Activated gamma-delta T cell treated with Interleukin-2 at 50 U/mL for 16 hours (primary cell): ENCODE measurements at regions not wholly inside any gene's neighbourhood (a gene's known extent, or its start where the extent isn't known, plus 50 kb on each side); places are given as distances from the start of the nearest gene placed in this dataset.
"Not testable (repeated sequence)": the region's sequence is repeated elsewhere in the genome, so short reads cannot be mapped to it uniquely, and the experiment has no call there.

ENCODE experiments used
- DNase-seq: peaks from one replicate; pipeline ENCODE4 v3.0.0-alpha.2; 2020

DNA sequence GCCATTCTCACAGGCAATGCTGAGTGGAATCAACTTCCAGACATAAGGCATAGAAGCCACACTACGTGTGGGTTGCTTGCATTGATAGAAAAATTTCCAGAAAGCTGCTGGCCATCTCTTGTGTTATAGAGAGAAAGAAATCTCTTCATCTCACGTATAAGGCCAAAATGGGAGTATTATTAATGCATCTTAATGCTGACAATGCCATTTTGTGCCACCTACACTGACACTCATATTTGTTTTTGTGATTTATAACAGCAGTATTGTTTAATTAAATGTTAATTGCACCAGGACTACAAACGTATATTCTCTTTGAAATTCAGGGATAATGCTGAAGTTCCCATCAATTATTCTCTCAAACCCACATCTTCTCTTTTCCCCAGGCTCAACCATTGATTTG lies 56.1 kb upstream of the TMEM132D start:
- DNase-seq, result no peak

DNA sequence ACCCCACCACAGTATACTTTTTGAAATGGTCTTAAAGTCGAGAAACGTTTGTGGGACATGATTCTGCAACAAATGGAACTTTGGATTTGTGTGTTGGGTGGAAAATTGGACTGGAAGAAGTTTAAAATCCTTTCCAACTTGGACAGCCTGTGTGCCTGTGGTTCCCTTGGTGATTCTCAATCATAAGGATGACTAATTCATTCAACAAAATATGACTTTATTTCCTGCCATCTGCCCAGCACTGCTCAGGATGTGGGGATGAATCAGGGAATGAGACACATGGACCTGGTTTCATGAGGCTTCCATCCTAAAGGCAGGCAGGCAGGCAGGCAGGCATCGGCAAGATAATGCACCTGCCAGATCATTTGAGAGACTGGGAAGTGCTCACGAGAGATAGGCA lies 57.3 kb upstream of the TMEM132D start:
- DNase-seq, result no peak

DNA sequence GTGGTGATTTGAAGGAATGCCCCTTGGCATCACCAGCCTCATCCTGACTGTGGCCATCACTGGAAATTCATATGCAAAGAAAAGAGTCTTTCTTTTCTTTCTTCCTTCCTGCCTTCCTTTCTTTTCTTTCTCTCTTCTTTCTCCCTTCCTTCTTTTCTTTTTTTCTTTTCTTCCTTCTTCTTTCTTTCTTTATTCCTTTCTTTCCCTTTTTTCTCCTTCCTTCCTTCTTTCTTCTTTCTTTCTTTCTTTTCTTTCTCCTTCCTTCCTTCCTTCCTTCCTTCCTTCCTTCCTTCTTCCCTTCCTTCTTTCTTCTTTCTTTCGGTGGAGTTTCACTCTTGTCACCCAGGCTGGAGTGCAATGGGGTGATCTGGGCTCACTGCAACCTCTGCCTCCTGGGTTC lies 58.0 kb upstream of the TMEM132D start:
- no peak for DNase-seq

DNA sequence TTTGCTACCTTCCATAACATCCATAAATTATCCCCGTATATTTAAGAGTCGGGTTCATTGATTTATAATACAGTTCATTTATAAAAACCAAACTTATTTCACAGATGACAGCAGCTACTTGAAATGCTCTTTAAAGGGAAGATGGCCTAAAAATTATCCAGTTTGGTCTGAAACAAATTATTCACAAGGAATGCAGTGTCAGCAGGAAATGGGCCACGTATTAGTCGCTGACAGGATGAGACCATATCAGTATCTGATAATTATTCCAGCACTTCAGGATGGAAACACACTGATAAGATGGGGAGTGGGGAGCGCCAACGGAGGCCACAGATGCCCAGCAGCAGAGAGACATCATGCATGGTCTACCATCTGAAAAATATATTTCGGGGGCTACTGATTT lies 60.5 kb upstream of the TMEM132D start:
- no peak for DNase-seq

DNA sequence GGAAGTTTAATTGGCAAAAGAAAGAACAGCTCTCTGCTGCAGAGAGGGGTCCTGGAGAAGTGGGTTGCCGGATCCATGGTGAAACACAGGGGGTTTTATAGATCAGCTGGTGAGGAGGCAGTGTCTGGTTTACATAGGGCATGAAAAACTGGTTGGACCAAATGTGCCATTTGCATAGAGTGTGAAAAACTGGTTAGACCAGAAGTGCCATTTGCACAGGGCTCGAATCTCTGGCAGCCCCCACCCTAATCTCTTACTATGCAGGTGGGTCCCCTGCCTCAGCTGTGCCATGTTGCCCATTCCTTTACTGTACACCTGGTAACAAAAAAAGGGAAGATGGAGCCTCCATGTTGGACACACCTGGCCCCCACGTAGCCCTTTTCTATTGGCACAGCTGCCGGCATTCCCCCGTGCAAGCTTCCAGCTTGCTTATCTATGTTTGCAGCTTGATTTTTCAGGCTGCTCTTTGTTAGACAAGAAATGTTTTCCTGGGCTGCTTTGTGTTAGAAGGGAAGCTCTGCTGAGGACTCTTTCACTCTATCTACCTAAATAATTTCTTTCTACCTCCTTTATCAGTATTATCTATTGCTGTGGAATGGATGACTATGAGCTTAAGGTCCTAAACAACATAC lies 61.1 kb upstream of the TMEM132D start:
- DNase-seq, result no peak

DNA sequence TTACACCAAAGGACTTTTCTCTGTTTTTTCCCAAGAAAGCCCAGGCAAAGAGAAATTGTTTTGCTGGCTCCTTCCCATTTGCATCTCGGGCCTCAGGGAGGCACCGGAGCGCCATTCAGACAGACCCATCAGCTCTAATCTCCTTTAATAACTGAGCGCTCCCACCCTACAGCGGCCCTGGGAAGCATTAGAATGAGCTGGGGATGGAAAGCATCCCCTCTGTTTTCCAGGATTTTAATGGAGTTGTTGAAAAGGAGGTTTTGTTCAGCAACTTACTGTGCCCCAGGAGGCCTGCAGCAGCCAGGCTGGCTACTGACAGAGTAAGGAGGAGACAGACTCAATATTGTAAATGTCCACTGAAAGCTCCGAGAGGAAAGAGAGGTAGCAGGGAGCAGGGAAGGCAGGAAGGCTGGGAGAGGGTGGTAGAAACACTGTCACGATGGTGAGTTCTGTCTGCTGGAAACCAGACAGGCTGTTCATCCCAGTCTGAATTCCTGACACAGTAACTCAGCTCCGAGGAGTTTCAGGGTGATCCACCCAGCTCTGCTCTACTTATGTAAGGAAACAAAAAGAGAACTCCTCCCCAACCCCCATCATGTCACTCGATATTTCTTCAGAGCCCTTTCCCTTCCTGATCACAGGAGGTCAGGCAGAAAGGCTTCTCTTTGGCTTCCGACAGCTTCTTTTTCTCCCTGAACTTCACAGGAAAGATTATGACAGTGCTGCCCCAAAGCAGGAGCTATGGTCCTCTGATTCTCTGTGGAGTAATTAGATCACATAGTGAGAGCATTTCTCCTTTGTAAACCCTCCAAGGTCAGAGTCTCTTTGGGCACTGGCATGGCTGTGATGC lies 62.5 kb upstream of the TMEM132D start:
- DNase-seq, result no peak

DNA sequence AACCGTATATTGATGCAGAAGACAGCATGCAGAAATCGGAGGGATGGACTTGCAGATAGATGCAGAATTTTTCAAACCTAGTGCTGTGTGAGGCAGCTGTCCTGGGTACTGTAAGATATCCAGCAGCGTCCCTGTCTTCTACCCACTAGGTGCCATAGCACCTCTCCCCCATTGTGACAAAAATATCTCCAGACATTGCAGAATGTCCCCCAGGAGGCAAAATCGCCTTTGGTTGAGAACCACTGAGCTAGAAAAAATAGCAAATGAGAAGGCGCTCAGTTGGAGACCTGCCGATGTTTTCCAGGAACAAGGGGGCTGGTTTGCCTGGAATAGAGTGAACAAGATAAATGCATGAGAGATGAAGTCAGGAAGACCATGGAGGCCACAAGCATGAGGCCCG lies 67.9 kb upstream of the TMEM132D start:
- DNase-seq, result no peak

DNA sequence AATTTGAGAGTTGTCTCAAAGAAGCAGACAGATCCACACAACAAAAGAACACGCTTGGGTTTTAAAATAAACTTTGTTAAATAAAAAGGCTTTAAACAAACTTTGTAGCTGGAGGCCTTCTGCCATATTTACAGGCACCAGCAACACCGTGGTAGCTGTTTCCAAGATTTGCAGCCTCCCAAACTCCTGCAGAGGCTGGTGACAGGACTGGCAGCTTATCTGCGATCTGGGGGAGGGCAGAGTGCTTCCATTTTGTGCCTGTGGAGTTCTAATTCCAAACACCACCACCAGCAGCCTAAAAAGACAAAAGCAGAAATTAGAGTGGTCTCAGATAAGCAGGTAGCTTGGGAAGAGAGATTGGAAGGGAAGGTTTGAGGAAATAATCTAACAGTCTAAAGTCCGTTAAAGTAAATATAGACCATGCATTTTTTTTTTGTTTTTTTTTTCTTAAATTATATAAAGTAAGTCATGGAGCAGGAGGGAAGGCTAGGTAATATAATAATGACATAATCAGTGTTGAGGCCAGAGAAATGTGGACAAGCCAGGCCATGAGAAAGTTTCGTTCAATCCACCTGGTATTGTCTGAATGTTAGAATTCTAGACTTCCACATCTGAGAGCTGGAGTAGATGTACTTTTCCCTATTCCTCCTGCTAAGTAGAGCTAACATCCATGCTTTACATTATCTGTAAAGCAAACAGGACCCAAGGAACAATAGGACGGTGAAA lies 69.6 kb upstream of the TMEM132D start:
- no peak for DNase-seq

DNA sequence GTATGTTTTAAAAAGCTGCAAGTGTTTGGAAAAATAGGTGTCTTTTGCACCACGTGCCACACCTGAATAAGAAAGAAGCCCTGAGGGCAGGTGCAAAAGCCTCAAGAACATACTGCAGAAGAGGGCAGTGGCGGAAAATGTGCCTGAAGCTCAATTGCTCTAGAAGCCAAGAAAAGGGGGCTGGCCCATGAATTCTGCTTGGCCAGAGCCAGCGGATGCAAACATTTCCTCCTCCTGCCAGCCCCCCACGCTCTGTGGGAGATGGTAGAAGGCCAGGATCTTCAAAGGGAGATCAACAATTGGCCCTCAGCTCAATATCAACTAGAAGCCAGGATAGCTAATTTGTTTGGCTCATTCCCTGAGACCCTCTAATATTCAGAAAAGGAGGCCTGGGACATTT lies 80.3 kb upstream of the TMEM132D start:
- no peak for DNase-seq

DNA sequence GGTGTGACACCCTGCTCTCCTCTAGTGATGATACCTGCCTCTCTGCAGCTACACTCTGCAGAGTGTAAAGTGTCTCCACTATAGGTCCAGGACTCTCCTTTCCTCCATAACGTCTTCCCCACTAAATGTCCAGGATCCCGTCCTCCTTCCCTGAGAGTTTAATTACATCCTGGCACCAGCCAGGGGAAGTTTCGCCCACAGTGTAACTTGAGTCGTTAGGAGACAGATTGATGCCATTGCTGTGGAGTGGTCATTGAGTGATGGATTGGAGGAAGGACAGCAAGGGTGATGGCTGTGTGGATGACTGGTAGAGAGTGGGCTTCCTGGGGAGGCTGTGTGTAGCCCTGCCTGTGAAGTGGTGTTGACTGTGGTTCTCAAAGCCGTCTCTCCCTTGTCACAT lies 84.0 kb upstream of the TMEM132D start:
- DNase-seq, result no peak

DNA sequence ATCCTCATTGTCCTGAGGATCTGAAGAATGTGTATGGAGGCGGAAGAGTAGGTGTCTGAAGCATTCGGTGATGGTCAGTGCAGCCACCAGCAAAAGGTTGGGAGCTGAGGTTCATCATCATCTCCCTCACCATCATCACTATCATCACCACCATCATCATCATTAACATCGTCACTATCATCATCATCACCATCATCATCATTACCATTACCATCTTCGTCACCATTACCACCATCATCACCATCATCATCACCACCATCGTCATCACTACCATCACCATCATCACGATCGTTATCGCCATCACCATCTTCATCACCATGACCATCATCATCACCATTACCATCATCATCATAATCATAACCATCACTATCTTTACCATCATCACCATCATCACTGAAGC lies 90.8 kb upstream of the TMEM132D start:
- no peak for DNase-seq

DNA sequence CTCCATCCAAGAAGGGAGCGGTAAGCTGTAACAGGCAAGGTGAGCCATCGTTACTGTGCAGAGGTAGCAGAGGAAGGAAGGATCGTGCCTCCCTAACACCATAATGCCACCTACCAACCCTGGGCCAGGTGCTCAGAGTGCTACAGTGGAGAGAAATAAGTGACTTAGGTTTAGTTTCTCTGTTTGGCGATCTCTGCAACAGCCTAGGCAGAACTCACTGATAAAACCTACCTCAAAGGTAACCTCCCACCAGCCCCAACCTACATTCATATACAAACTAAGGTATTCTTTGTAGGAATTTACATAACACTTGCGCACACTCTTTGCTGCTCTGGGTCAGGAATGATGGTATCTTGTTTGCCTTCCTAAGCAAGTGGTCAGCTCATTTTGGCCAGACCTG lies 93.4 kb upstream of the TMEM132D start:
- no peak for DNase-seq

DNA sequence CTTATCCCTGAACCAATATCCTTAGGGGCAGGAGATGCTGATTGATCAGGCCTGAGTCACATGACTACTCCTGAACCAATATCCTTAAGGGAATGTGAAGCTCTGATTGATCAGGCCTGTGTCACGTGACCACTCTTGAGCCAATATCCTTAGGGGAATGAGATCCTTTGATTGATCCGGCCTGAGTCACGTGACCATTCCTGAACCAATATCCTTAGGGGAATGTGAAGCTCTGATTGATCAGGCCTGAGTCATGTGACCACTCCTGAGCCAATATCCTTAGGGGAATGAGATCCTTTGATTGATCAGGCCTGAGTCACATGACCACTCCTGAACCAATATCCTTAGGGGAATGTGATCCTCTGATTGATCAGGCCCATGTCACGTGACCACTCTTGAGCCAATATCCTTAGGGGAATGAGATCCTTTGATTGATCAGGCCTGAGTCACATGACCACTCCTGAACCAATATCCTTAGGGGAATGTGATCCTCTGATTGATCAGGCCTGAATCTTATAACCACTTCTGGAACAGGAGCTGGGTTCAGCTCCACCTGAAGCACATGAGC lies 100.6 kb upstream of the TMEM132D start:
- not testable (repeated sequence) for DNase-seq

DNA sequence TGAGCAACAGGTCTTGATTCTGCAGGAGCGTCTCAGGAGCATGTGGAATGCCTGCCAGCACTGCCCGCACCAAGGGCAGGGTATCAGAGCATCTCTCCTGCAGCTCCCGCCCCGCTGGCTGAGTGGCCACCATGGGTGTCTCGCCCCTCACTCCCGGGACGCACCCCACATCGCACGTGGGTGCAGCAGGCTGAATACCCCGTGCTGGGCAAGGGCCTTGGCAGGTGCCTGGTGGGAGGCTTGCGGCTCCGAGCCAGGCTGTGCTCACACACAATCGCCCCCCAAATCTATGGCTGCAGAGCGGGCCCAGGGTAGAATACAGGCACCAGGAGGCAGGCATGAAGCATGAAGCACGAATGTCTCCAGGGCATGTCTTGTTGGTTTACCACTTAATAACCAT lies 103.9 kb upstream of the TMEM132D start:
- DNase-seq, result no peak

DNA sequence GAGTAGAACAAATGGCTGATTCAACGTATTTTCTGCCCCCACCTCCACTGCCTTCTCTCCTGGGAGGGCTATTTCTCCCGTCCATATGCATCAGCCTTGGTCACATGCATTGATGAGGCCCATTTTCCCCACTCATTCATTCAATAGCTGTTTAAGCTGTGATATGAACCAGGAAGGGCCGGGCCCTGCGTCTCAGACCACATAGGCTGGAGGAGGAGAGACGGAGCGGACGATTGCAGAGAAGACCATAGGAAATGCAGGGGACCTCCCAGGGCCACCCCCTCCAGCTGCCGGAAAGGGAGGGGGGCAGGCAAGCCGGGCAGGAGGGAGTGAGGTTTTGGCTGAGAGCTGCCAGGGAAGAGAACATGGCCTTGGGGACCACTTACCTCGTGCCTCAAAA lies 104.4 kb upstream of the TMEM132D start:
- DNase-seq, result no peak

DNA sequence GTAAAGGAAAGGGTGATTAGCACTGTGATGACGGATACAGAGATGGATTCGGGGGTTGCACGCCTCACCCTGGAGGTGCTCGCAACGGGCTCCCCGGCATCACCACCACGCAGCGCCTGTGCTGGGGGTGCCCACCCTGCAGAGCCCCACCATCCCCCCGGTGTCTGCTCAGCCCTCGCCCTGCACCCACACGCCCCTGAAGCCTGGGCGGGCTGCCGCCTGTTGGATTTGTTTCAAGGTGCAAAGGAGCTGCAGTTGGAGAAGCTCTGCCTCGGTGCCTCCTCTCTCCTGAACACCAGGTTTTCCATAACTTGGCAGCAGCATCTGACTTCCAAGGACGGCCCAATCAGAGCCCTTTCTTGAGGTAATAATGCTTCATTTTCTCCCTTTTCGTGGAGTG lies 106.1 kb upstream of the TMEM132D start:
- no peak for DNase-seq

DNA sequence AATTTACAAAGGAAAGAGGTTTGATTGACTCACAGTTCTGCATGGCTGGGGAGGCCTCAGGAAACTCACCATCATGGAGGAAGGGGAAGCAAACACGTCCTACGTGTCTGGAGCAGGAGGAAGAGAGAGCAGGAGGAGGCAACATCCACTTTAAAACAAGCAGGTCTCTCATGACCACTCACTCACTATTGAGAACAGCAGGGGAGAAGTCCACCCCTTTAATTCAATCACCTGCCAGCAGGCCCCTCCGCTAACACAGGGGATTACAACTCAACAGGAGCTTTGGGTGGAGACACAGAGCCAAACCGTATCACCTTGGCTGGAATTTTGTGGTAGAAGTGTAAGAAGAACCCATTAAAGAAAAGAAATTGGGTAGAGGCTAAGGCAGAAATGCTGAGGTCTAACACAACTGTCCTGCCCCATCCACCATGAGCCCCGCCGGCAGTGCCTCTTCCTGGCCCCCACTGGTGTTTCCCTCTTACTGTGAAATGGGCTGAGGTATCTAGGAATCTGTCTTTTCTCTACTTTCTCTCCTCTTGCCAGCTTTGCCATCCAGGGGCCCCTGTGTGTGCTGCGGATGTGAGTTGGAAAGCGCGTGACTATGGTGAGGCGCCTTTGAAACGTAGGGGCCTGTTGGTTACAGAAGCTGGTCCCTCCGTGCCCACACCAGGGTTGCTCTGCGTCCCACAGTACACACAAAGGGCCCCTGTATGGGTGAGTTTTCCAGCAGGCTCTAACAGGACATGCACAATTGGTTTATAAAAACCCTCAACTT lies 108.0 kb upstream of the TMEM132D start:
- no peak for DNase-seq

DNA sequence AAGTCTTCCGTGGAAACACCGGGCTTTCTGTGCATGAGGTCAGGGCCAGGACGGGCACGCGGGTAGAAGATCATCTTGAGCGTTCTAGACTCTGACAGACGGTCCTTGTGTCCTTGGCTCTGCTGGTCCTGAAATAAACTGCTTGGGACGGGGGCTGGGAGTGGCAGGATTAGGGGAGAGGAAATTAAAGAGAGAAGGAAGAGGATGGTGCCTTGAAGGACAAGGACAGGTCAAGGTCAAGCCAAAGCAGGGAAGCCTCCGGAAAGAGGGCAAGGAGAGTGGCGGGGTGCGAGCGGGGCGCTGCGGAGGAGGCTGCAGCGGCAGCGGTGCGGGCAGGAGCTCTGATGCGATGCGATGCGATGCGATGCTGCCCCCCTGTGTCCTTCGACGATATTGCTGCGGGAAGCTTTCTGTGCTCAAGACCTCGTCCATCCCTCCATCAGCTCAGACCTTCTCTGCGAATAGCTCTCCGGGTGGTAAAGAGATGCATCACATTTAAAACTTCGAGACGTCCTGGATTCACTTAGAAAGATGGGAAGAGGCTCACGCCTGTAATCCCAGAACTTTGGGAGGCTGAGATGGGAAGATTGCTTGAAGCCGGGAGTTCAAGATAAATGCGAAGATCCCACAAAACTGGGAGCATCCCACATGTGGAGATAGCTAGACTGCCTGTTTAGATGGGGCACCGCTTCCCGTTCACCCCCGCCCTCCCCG lies 110.1 kb upstream of the TMEM132D start:
- DNase-seq, result no peak

DNA sequence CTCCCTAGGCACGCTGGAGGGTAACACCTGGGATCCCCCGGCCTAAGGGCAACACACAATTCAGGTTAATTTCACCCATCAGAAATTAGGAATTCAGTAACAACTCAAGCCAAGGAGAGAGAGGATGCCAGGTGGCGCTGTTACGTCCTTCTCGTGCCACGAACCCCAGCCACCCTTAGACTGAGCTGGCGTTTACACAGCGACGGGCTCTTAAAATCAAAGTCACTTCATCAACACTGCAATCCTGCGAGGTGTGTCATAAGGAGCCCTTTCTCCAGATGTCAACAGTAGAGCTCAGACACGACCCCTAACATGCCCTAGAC lies 110.6 kb upstream of the TMEM132D start:
- no peak for DNase-seq

DNA sequence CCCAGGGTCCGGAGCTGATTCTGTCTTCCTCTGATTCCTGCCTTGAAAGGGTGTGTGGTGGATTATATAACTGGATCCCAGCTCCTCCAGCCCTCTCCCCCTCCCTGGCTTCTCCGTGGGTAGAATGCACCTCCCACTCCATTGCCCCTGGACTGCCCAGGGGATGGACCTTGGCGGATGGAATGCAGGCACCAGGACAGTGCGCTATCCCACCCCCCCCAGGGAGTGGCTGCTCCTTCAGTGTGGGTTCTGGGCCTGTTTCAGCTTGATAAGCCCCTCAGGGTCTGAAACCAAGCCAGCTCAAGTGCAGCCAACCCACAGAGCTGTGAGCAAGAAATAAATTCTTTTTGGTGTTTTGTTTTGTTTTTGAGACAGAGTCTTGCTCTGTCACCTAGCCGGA lies 112.4 kb upstream of the TMEM132D start:
- DNase-seq, result no peak

DNA sequence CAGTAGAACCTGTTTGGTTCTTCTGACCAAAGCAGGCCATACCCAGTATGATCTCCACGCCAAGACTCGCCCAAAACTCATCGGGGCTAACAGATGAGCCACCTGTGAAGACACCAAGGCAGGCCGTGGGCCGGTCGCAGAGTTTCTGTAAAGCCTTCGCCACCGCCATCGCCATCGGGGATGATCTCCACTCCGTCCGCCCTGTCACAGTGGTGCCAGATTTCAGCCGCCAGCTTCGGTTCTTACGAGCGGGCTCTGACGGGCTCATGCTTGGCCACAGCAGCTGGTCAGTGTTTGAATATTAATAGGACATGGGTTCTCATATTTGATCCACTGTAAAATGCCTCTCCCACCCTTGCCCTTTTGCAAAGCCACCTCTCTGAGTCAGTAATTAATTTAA lies 113.2 kb upstream of the TMEM132D start:
- no peak for DNase-seq
